ENCODE measurements at regions not wholly inside any gene's neighbourhood (a gene's known extent, or its start where the extent isn't known, plus 50 kb on each side); places are given as distances from the start of the nearest gene placed in this dataset.

DNA sequence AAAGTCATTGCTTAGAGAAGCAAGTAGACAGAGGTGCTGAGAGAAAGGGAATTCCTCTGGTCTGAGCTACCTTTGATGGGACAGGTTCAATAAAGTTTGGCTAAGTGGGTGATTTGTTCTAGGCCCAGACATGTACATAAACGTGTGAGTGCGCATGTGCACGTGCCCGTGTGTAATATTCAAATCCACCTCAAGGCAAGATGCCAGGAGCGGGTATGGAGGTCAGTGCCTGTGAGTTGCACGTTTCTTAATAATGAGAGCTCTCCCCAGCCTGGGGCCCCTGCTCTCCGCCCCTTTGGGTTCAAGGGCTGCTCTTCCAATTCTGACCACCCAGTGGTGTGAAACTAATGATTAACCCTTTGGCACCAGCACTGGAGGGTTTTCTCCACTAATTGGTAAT lies 53.8 kb upstream of the LMO4 start:
- H3K4me3 ChIP-seq (ENCODE audit: low read length): no peak overlapping the region
- peaks cover 37% of the 10 kb centered on the region for H3K4me1 ChIP-seq (ENCODE audit: insufficient read depth, low read length)
- no peaks in the 10 kb centered on the region for H3K9me3 ChIP-seq (ENCODE audit: insufficient read depth, low read depth, low read length)
- no peaks in the 10 kb centered on the region for H3K36me3 ChIP-seq (ENCODE audit: insufficient read depth, low read length)
- H3K27ac ChIP-seq (ENCODE audit: low read depth, low read length): no peak overlapping the region
- no peak overlapping the region for H3K9ac ChIP-seq (ENCODE audit: low read depth, low read length)
- H3K27me3 ChIP-seq (ENCODE audit: insufficient read depth, low read length): no peaks in the 10 kb centered on the region
- 87% methylated on average over 7 of the region's 7 CpGs for WGBS

DNA sequence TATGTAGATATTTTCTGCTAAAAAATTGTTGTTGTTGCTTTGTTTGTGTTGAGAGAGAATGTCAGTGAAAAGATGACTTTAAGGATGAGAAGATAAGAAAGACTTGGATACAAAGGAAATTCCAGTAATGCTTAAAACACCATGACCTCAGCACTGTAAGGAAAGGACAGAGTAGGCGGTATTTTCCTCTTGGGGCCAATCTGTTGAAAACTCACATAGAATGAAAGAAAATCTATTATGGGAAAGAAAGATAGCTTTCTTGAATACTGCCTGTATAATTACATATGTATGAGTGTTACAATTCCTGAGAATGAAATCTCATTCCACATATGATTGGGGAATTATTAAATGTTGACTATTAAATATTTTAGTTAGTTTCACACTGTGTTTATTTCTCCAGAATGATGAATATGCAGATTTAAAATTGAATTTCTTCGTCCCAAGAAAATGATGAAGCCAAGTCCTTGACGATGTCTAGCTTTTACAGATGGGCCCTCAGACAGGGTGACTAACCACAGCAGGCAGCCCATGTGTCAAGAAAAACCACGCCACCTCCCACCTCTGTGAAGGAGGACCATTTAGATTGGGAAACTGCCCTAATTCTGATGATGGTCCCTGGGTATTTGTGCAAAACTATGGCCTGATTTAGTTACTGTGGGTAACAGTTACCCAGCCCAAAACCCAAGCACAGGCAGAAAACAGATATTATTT lies 49.7 kb upstream of the LMO4 start:
- Histone ChIP-seq H3K9ac (ENCODE audit: low read depth, low read length) (no peak overlapping the region), H3K27ac (ENCODE audit: low read depth, low read length) (no peak overlapping the region), H3K4me1 (ENCODE audit: insufficient read depth, low read length) (peaks cover 20% of the 10 kb centered on the region), H3K4me3 (ENCODE audit: low read length) (no peak overlapping the region), H3K9me3 (ENCODE audit: insufficient read depth, low read depth, low read length) (no peaks in the 10 kb centered on the region), H3K36me3 (ENCODE audit: insufficient read depth, low read length) (no peaks in the 10 kb centered on the region), H3K27me3 (ENCODE audit: insufficient read depth, low read length) (no peaks in the 10 kb centered on the region)
- 86% methylated on average over 4 of the region's 4 CpGs for WGBS

All from HUES64 (cell line).